HG03045 (cell line): ENCODE measurements at regions not wholly inside any gene's neighbourhood (a gene's known extent, or its start where the extent isn't known, plus 50 kb on each side); places are given as distances from the start of the nearest gene placed in this dataset.

Source experiments
- ATAC-seq: cut with Tn5 transposase; IDR thresholded peaks from one replicate; pipeline ENCODE4 v1.9.1; 2021; ENCODE audit warnings: mild to moderate bottlenecking, moderate library complexity; ENCODE audit not compliant: unreplicated experiment

DNA sequence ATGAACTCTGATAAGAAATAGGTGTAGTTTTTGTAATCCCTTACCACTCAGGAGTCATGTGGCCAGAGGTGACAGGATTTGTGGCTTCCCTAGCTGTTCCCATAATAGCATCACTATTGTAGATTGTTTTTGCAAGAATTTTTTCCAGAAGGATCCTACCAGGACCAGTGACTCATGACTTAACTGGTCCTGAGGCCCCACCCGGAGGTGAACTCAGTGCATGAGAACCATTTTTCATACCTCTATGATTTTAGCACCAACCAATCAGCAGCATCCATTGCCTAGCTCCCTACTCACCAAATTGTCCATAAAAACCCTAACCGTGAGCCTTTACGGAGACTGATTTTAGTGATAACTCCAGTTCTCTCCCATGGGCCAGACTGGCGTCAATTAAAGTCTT is 484.8 kb downstream of the PSAT1 start:
- no peak for ATAC-seq

DNA sequence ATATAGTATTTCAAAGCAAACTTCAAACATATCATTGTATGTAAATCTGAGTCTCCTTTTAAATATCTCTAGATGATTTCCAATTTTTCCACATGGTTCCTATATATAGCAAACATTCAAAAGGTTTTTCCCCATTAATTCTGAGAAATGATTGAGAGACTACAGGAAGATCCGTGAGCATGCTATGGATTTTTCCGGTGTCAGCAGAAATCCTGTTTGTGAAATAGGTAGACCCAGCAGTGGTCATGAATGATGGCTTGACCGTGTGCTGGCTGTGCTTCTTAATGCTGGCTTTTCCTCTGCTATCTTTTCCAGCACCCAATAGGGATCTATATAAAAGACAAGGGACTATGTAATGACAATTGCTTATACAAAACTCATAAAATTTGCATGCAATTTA is 485.3 kb downstream of the PSAT1 start:
- no peak for ATAC-seq

DNA sequence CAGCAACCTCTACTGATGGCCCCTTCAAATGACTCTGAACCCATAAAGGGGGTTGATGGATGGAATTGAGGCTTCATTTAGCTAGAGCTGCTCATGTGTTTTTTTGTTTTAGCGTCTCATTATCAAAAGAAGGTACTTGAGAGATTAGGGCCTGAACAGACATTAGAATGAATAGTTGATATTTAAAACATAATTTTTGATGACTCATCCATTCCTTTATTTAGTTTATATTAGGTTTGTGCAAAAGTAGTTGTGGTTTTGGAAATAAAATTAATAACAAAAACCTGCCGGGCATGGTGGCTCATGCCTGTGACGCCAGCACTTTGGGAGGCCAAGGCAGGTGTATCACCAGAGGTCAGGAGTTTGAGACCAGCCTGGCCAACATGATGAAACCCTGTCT is 485.9 kb downstream of the PSAT1 start:
- no peak for ATAC-seq

DNA sequence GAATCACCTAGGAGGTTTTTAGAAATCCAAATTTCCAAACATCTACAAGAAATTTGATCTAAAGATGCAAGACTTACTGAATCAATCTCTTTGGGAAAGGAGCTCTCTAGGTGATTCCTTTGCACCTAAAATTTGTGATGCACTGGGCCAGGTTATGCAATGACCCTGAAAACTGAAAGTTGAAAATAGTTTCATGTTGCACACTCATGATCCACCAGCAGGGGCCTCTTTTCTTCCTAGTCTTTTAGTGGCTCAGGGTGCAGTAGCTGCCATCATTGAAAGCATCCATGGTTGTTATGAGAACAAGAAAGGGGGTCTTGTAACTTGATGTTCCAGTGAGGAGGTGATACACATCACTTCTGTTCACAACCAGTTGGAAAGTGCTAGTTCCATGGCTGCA is 486.8 kb downstream of the PSAT1 start:
- no peak for ATAC-seq

DNA sequence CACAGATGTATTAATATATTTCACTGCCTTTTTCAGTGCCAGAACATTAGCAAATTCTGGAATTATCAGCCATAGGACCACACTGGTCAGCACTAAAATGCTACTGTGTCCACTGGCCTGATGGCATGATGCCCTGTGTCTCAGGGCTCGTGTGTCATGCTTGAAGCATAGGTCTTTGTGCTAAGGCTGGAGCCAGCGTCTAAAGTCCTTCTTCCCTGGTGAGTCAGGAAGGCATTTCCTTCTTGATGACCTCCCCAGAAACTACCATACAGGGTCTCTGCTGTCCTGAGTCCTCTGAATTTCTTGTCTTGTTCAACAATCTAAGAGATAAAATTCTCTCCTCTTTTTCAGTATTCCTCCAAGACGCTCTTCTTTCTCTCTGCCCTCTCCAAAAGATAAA is 489.9 kb downstream of the PSAT1 start:
- ATAC-seq = no peak

DNA sequence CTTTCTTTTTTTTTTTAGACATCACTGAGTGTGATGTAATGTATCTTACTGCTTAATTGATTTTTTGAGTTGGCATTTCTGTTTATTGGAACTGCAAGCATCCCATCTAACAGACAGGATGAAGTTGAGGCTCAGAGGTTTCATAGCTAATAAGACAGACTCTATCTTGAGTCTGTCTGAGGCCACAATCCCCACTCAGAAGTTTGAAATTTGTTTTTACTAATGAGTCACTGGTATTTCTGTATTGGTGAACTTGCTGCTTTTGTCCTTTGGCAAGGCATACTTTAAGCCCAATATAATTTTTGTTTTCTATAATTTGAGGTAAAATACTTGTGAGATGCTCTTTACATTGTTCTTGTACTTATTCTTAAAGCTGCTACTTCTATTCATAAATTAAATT is 491.2 kb downstream of the PSAT1 start:
- ATAC-seq = no peak

DNA sequence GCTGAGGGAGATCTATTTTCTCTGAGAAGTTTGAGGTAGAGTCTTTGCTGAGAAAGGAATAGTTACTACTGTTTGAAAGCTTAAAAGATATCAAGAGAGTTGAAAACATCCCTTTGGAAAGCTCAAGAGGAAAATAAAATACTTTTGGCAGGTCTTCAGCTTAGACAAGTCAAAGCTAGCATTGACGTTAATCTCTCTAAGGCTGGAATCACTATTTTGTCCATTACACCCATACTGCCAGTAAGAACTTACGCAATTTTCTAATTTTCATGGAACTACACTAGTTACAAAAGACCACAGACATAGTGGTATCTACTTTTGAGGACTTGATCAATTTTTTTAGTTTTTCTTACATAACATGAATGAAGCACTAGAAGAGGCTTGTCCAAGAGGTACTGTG is 494.9 kb downstream of the PSAT1 start:
- ATAC-seq = no peak

DNA sequence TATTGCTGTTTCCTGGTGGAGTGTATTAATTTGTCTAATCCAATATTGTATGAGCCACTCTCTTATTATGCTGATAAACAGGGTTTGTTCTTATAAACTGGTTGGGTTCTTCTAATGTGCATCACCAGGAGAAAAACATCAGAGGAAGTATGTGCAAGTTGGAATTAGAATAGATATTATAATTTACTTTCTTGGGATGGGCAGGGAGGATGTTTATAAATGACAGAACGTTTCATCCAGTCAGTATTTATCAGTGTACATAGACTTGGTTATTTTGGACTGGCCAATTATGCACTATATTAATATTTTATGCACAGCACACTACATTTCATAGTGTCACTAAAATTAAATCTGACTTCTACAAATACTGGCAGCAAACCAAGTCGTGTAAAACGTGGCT is 495.8 kb downstream of the PSAT1 start:
- no peak for ATAC-seq

DNA sequence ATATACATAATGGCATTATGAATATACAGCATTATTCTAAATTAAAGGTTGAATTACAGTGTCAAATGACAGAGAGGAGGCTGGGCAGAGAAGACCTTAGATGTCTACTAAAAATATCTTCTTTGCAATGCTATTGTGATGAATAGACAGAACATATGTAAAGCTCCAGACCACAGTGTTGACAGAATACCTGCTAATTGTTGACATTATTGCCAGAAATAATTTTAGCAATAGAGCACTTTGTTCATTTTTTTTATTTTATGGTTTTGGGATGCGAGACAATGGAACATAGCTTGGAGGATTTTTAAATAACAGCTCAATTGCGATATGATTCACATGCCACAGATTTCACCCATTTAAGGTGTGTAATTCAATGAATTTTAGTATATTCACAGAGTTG is 508.8 kb downstream of the PSAT1 start:
- ATAC-seq = no peak

DNA sequence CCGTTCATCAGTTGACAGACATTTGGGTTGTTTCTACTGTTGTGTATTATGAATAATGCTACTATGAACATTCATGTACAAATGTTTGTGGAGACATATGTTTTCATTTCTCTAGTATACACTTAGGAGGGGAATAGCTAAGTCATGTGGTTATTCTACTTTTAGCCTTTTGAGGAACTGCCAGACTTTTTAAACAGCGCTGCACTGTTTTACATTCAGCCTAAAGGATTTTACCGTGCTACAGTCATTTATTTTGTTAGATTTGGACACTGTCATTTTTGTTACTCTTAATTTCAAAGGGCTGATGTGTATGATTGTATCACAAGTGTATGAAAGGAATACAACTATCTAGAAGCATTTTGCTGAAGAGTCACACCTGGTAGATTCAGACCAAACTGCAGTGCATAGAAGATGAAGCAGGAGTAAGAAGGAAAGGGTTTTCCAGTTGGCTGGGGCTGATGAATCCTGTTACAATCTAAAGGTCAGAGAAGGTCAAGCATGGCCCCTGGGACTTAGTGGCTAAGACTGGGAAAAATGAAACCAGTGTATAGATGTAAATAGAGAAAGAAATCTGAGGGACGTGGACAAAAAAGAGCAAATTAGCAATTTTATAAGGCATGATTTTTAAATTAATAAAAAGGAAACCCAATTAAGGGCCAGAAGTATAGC is 509.7 kb downstream of the PSAT1 start:
- ATAC-seq = no peak

DNA sequence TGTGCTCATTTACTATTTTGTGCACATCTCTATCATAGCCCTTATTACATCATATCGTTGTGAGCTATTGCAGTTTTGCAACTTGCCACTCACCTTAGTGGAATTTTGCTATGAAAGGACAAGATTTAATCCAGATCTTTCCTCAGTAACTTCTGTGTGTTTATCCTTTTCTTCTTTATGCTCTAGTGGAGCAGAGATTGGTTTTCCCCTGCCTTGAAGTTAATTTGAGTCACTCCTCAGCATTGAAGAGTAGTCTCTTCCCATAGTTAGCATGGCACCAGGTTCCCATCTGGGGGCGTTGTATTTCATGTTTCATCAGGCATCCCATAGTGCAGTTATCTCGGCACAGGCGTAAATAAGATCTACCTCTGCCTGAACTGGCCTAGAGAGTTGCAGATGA is 510.4 kb downstream of the PSAT1 start:
- ATAC-seq = no peak

DNA sequence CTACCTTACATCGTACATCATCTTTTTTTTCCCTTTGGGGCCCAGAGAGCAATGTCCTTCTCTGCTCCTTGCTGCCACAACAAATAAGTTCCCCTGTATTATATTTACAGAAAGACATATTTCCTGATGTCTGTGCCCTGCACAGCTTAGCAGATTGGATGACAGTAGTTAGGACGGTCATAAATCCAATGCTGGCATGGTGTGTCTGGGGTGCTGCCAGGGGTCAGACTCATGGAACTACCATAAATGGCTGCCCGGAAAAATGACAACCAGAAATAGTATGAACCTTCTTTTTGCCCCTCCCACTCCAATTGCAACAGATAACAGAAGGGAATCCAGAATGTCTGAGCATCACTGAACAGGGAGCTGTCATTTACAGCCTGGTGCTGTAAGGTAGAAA is 511.1 kb downstream of the PSAT1 start:
- no peak for ATAC-seq

DNA sequence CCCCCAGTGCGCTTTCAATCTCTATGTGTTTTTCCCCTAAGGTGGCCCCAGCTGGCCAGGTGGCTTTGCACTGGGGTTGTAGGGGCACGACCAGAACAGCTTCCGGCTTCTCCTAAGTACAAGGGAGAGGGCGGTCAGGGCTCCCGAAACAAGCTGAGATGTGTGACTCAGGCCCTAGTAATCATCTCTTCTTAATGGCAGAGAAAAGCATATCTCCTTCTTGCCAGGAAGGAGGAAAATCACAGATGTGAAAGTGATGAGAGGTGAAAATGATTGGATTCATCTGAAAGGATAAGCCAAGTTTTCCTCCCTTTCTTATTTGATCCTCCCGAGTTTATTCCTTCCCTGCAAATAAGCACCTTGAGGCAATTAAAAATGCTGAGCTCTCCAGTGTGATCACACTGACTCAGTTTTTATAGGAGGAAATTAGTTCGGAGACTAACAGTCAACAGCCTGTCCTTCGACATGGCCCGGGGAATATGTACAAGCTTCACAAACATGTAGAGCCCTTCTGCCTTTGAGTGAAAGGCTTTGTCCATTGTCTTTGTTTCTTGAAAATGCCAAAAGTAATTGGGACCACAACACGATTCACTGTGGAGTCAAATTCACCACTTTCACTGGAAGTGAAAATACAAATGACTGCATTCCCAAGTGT is 514.8 kb downstream of the PSAT1 start:
- no peak for ATAC-seq

DNA sequence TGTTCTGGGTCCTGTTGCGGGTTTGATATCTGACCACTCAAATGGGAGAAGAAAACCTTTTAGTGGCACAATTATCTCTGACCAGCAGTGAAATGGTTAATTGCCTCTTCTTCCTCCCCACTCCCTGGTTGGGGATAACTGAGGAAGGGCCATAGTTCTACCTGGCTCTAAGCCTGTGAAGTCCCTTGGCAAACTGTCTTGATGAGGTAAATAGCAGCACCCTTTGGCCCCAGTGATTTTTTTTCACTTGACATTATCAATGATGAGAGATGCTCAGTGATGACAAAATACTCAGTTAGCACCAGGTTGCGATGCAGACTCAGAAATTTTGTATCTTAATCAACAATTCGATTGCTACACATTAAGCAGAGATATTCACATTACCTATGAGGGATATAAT is 515.7 kb downstream of the PSAT1 start:
- no peak for ATAC-seq

DNA sequence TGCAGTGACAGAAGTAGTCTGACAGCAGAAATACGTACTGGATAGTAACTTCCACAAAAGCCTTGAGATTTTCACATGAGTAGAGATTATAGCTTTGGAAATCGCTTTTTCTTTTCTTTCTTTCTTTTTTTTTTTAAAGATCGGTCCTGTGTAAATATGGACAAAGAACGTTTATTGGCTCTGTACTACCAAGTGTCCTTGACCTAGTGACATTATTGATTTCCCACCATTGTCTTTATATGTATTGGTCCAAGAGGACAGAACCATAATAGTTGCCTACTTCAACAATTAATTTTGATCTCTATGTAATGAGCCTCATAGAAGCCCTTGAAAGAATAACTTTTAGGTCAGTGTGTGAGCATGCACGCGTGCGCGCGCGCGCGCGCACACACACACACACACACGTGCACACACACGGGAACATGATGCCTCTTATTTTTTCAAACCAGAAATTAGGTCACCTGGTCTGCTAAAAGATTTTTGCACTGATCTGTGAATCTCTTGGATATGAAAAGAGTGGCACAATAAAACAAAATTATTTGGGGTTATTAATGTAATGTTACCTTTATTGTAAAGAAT is 516.8 kb downstream of the PSAT1 start:
- no peak for ATAC-seq

DNA sequence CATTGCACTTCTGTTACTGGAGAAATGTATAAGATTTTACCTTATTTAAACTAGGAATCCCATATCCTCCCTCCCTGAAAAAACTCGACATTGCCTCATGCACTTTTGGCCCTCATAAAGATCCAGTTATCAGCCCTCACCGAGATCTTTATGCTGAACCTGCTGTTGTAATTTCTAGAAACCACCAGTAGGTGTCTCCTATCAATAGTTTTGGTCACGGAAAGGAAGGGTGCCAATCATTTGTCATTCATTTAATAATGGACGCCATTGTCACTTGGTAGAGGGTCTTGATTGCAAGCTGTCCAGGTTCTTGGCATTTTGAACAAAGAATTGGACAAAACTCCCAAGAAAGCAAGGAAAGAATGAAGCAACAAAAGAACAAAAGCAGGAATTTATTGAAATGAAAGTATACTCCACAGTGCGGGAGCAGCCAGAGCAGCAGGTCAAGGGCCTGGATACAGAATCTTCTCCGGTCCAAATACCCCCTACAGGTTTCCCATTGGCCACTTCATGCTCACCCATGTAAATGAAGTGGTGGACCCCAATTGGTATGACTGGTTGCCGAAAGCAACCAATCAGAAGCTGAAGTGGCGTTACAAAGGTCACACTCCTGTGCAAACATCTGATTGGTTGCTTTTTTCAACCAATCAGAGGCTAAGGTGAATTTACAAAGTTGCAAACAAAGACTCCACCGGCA is 524.3 kb downstream of the PSAT1 start:
- no peak for ATAC-seq

DNA sequence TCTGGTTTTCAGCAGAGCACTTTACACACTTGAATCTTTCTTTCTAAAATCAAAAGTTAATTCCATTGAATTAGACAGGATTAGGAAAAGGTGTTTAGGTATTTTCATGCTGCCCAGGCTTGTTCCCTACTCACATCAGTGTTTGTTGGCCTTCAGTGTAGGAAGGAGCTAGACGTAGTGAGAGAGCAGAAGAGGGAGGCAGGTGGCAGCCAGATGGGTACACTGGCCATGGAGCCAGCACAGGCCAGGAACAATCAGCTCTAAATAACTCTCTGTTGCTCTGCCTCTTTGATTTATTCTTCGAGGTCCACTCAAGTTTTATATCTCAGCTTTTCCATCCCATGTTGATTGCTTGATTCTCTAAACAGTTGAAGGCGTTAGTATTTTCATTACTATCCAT is 529.6 kb downstream of the PSAT1 start:
- no peak for ATAC-seq

DNA sequence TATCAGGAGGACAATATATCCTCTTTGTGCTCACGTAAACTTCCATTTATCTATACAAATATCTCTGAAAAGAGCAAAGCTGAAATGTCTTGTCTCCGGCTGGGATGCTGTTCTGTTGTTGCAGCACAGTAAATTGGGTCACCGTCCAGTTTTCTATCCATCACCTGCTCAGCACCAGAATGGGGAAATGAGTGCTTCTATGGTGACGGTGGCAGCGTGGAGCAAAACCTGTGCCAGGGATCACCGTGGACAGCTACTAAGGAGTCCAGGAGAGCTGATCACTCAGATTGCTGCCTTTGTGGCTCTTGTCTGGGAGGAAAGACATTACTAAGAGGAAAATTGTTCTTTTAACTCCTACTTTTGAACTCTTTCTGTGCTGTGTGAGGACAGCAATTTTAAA is 531.6 kb downstream of the PSAT1 start:
- no peak for ATAC-seq

DNA sequence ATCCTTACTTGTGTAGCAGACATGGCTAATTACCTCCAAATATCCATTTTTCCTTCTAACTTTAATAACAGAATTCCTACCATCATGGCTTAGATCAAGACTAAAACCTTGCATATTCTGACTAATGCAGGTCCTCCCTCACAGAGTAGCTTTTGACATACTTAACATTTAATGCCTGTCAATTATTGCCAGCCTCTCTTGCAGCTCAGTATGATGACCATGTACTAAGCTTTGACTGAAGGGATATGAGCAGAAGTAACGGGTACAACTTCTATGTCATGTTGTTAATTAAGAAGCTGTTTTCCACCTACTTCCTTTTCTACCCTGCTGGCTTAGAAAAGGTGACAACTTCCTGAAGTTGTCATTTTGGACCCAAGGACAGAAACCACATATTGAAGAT is 533.4 kb downstream of the PSAT1 start:
- no peak for ATAC-seq

DNA sequence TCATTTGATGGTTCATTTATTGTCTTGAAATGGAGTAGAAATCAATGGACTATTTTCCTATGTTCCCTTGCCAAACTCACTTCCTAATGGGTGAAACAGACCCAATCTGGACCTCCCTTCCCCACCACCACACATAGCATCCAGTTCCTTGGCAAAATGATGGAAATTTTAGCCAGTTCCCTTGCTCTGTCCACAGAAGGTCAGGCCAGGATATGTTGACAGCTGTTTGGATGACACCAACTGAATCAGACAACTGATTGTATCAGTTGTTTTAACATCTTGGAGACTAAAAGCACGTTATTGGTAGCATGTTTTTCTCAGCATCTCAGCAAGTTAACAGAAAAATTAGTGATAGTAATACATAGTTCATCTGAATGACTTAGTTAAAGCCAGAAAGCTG is 534.8 kb downstream of the PSAT1 start:
- ATAC-seq = no peak

DNA sequence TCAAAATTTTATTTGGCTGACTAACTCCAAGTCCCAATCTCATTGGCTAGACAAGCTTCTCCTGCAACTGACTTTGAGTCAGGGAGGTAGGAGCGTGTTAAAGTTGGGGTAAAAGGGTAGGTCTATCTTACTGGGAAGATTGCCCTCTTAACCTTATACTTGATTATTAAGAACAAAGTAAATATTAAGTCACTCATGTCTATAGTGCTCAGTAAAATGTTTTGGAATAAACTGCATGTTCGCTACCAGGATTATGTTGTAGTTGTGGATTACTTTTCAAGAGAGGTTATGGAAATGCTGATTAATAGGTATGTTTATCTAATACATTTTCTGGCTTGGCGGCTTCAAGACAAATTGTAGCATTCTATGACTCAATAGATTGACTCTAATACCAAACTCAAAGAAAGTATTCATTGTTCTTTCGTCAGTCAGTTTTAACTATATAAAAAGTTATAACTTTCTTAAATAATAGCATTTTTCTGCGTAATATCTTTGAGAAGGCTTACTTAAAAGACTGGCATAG is 539.1 kb downstream of the PSAT1 start:
- no peak for ATAC-seq

DNA sequence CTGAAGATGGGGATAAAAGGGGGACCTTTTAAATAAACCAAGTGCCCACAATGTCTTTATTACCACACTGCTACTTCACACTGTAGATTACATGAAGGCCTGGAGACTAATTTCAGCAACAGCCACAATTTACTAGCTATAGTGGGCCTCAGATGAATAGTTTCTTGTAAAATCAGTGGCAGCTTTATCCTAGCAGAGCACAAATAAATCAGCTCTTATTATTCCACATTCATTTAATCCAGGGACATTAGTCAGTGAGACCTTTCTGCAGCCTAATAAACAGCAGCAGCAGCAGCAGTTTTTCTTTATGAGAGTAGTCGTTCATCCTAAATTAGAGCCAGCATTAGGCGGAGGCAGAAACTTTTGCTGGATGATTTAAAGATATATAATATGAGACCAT is 542.3 kb downstream of the PSAT1 start:
- ATAC-seq = no peak
